ENCODE measurements at regions not wholly inside any gene's neighbourhood (a gene's known extent, or its start where the extent isn't known, plus 50 kb on each side); places are given as distances from the start of the nearest gene placed in this dataset.
"Not testable (repeated sequence)": the region's sequence is repeated elsewhere in the genome, so short reads cannot be mapped to it uniquely, and the experiment has no call there.

- no peak for ATAC-seq
- Mint-ChIP-seq H3K27me3 (no peaks in the 10 kb centered on the region), H3K9me3 (peaks cover 22% of the 10 kb centered on the region), H3K27ac (no peak overlapping the region), H3K4me1 (no peaks in the 10 kb centered on the region), H3K36me3 (no peaks in the 10 kb centered on the region), H3K4me3 (no peak overlapping the region)
Observed at GRCh38 chr5:10023494-10023893, 226.2 kb downstream of the ATPSCKMT start.

- Mint-ChIP-seq H3K27ac (no peak overlapping the region), H3K36me3 (no peaks in the 10 kb centered on the region), H3K27me3 (no peaks in the 10 kb centered on the region), H3K9me3 (peaks cover 17% of the 10 kb centered on the region), H3K4me3 (no peak overlapping the region), H3K4me1 (no peaks in the 10 kb centered on the region)
- ATAC-seq, result no peak
Observed at GRCh38 chr5:10021248-10021647, 228.4 kb downstream of the ATPSCKMT start.

DNA sequence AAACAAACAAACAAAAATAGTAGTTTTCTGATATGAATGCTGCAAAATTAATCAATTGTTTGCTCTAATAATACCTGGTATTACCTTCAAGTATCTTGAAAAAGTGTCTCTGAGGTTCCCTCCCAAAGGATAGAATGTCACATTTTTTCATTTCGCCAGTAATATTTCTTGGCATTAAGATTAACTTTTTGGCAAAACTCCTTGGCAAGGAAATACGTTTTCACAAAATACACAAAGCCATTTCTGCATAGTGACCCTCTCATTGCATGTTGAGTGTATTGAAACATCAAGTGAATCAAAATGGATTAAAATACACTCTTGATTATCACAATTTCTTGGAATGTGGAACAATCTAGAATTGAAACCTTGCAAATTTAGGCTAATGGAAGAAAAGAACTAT is 230.5 kb downstream of the ATPSCKMT start:
- Mint-ChIP-seq H3K27me3 (no peaks in the 10 kb centered on the region), H3K4me1 (no peaks in the 10 kb centered on the region), H3K9me3 (peaks cover 16% of the 10 kb centered on the region), H3K36me3 (no peaks in the 10 kb centered on the region), H3K27ac (no peak overlapping the region), H3K4me3 (no peak overlapping the region)
- no peak for ATAC-seq

GRCh38 chr5:10018201-10019069 is 231.3 kb downstream of the ATPSCKMT start:
- Mint-ChIP-seq H3K27ac (no peak overlapping the region), H3K4me3 (no peak overlapping the region), H3K27me3 (no peaks in the 10 kb centered on the region), H3K4me1 (no peaks in the 10 kb centered on the region), H3K36me3 (no peaks in the 10 kb centered on the region), H3K9me3 (peaks cover 17% of the 10 kb centered on the region)
- no peak for ATAC-seq

DNA sequence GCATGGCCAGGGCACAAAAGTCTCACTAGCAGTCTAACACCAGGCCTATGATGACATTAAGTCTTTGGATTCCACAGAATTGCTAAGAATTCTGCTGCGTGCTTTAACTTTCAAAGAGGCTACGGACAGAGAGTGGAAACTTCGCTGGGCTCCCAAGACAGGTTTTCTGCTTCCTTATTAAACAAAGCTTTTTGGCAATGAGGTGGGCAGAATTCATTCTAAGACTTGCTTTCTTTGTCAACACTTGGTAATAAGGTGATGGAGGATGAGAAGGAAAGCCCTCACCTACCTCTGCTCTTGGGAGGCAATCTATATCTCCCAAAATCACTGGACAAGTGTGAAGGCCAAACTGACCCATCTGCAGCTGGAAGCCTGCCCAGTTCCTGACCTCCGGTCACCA is 231.9 kb downstream of the ATPSCKMT start:
- Mint-ChIP-seq H3K9me3 (peaks cover 11% of the 10 kb centered on the region), H3K27me3 (no peaks in the 10 kb centered on the region), H3K4me1 (no peaks in the 10 kb centered on the region), H3K4me3 (no peak overlapping the region), H3K36me3 (no peaks in the 10 kb centered on the region), H3K27ac (no peak overlapping the region)
- ATAC-seq, result no peak

DNA sequence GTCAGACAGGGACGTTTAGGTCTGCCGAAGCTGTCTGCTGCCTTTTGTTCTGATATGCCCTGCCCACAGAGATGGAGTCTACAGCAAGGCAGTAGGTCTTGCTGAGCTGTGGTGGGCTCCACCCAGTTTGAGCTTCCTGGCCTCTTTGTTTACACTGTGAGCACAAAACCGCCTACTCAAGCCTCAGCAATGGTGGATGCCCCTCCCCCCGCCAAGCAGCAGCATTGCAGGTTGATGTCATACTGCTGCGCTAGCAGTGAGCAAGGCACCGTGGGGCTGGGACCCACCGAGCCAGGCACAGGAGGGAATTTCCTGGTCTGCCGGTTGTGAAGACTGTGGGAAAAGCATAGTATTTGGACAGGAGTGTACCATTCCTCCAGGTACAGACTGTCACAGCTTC is 233.1 kb downstream of the ATPSCKMT start:
- H3K36me3 Mint-ChIP-seq, H3K27ac Mint-ChIP-seq, H3K27me3 Mint-ChIP-seq, H3K4me1 Mint-ChIP-seq, ATAC-seq, H3K4me3 Mint-ChIP-seq: not testable (repeated sequence)
- H3K9me3 Mint-ChIP-seq, result peaks cover 11% of the 10 kb centered on the region

DNA sequence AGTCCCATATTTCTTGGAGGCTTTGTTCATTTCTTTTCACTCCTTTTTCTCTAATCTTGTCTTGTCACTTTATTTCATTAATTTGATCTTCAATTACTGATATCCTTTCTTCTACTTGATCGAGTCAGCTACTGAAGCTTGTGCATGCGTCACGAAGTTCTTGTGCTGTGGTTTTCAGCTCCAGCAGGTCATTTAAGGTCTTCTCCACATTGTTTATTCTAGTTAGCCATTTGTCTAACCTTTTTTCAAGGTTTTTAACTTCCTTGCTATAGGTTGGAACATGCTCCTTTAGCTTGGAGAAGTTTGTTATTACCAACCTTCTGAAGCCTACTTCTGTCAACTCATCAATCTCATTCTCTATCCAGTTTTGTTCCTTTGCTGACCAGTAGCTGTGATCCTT is 234.0 kb downstream of the ATPSCKMT start:
- H3K27ac Mint-ChIP-seq, H3K4me1 Mint-ChIP-seq: not testable (repeated sequence)
- peaks cover 14% of the 10 kb centered on the region for H3K9me3 Mint-ChIP-seq

GRCh38 chr5:10009802-10010201 is 239.9 kb downstream of the ATPSCKMT start:
- ATAC-seq, result no peak
- Mint-ChIP-seq H3K27ac (no peak overlapping the region), H3K4me3 (no peak overlapping the region), H3K36me3 (no peaks in the 10 kb centered on the region), H3K4me1 (no peaks in the 10 kb centered on the region), H3K9me3 (peaks cover 20% of the 10 kb centered on the region), H3K27me3 (no peaks in the 10 kb centered on the region)

More for the DNA sequence above, 234.0 kb downstream of the ATPSCKMT start:
- H3K4me3 Mint-ChIP-seq, H3K27me3 Mint-ChIP-seq, H3K36me3 Mint-ChIP-seq, ATAC-seq: not testable (repeated sequence)

DNA sequence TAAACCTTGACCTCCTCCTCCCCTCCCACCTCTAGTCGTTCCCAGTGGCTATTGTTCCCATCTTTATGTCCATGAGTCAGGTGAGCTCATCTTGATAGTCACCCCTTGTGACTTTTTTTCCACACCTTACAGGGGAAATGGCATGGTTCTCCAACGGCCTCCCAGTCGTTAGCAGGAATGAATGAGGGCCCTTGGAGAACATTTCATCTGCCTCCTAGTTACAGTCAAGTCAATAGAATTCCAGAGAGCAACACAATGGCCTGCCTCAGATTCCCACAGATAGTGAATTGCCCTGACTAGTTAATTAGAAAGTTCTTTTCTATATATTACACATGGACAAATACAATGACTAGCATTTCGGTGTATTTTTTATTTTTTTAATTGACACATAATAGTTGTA is 262.6 kb downstream of the ATPSCKMT start:
- ATAC-seq, result no peak
- Mint-ChIP-seq H3K36me3 (no peaks in the 10 kb centered on the region), H3K4me3 (no peak overlapping the region), H3K4me1 (no peaks in the 10 kb centered on the region), H3K9me3 (peaks cover 5% of the 10 kb centered on the region), H3K27ac (no peak overlapping the region), H3K27me3 (no peaks in the 10 kb centered on the region)

DNA sequence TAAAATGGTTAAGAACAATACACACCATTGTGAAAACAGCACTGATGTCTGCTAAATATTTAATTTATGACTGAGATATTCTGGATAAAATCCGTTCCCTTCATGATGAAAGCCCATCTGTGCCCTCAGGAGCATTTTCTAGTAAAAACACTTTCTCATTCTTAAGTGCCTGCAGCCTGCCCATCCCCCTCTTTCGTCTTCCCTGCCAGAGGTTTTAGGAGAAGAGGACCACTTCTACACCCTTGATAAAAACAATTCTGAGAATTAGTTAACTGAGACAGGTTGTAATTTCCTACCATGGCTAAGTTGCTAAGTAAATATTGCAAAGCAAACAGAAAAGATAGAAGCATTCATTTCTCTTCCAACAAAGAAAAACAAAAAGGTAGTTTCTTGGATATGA is 272.6 kb downstream of the ATPSCKMT start:
- Mint-ChIP-seq H3K27ac (no peak overlapping the region), H3K36me3 (no peaks in the 10 kb centered on the region), H3K9me3 (no peaks in the 10 kb centered on the region)

GRCh38 chr5:9976621-9977020 is 273.1 kb downstream of the ATPSCKMT start:
- no peak overlapping the region for H3K27ac Mint-ChIP-seq
- no peaks in the 10 kb centered on the region for H3K27me3 Mint-ChIP-seq
- no peak overlapping the region for H3K4me3 Mint-ChIP-seq
- no peak for ATAC-seq
- no peaks in the 10 kb centered on the region for H3K36me3 Mint-ChIP-seq
- H3K9me3 Mint-ChIP-seq, result no peaks in the 10 kb centered on the region
- H3K4me1 Mint-ChIP-seq, result no peaks in the 10 kb centered on the region

More for the DNA sequence above, 272.6 kb downstream of the ATPSCKMT start:
- ATAC-seq, result no peak
- H3K4me1 Mint-ChIP-seq, result no peaks in the 10 kb centered on the region
- H3K4me3 Mint-ChIP-seq, result no peak overlapping the region
- H3K27me3 Mint-ChIP-seq, result no peaks in the 10 kb centered on the region

- Mint-ChIP-seq H3K27me3 (no peaks in the 10 kb centered on the region), H3K36me3 (no peaks in the 10 kb centered on the region), H3K4me3 (no peak overlapping the region), H3K9me3 (peaks cover 12% of the 10 kb centered on the region), H3K27ac (no peak overlapping the region), H3K4me1 (no peaks in the 10 kb centered on the region)
- ATAC-seq, result no peak
Observed at GRCh38 chr5:9972059-9972458, 277.6 kb downstream of the ATPSCKMT start.

DNA sequence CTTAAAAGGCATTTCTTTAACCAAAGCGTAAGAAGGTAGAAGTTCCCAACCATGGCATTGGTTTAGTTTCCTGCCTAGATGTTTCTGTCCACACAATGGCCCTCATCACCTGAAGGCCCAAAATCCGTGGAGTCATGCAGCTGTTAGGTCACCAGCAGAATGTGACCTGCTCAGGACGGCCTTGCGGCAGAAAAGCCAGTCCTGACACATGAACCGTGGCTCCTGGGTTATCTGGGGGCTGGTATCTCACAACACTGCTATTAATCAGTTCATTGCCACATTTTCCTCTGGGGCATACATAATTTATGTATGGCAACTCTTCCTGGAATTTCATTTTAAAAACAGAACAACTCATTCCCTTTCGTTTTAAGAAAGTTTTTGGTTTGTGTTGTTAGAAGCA is 278.4 kb downstream of the ATPSCKMT start:
- Mint-ChIP-seq H3K4me3 (no peak overlapping the region), H3K9me3 (peaks cover 12% of the 10 kb centered on the region), H3K4me1 (no peaks in the 10 kb centered on the region), H3K36me3 (no peaks in the 10 kb centered on the region), H3K27ac (no peak overlapping the region), H3K27me3 (no peaks in the 10 kb centered on the region)
- no peak for ATAC-seq

- H3K27ac Mint-ChIP-seq, result no peak overlapping the region
- H3K9me3 Mint-ChIP-seq, result peaks cover 3% of the 10 kb centered on the region
- no peaks in the 10 kb centered on the region for H3K27me3 Mint-ChIP-seq
- no peaks in the 10 kb centered on the region for H3K4me1 Mint-ChIP-seq
- H3K36me3 Mint-ChIP-seq, result no peaks in the 10 kb centered on the region
- H3K4me3 Mint-ChIP-seq, result no peak overlapping the region
- no peak for ATAC-seq
Observed at GRCh38 chr5:9958914-9959313, 290.8 kb downstream of the ATPSCKMT start.

DNA sequence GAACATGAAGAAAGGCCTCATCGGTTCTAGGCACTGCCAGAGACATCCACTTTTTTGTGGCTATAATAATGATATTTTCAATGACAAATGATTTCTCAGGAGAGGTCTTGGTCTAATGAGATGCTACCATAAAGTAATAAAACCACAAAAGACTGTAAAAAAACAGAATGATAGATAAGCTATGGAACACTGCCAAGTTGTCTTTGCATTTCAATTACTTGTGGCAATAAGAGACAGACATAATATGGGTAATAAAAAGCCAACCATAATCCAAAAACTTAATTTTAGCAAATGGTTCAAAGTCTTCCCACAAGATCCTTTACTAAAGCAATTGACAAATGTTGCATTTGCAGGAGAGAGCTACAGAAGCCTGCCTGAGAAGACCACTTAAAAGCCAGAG is 292.5 kb downstream of the ATPSCKMT start:
- H3K9me3 Mint-ChIP-seq, result peaks cover 3% of the 10 kb centered on the region
- H3K4me3 Mint-ChIP-seq, result no peak overlapping the region
- no peaks in the 10 kb centered on the region for H3K36me3 Mint-ChIP-seq
- H3K27me3 Mint-ChIP-seq, result no peaks in the 10 kb centered on the region
- H3K27ac Mint-ChIP-seq, result no peak overlapping the region
- H3K4me1 Mint-ChIP-seq, result no peaks in the 10 kb centered on the region
- no peak for ATAC-seq

GRCh38 chr5:9956725-9957124 is 293.0 kb downstream of the ATPSCKMT start:
- Mint-ChIP-seq H3K9me3 (peaks cover 3% of the 10 kb centered on the region), H3K4me1 (no peaks in the 10 kb centered on the region), H3K4me3 (no peak overlapping the region), H3K36me3 (no peaks in the 10 kb centered on the region), H3K27ac (no peak overlapping the region), H3K27me3 (no peaks in the 10 kb centered on the region)
- ATAC-seq, result no peak
